HG03159 (cell line): ENCODE measurements at regions not wholly inside any gene's neighbourhood (a gene's known extent, or its start where the extent isn't known, plus 50 kb on each side); places are given as distances from the start of the nearest gene placed in this dataset.

Experiments
- ATAC-seq: cut with Tn5 transposase; IDR thresholded peaks from one replicate; pipeline ENCODE4 v1.9.1; 2021; ENCODE audit warnings: mild to moderate bottlenecking, moderate library complexity; ENCODE audit not compliant: unreplicated experiment

GRCh38 chrX:21126661-21127060 is 247.6 kb upstream of the CNKSR2 start:
- ATAC-seq, result no peak

- no peak for ATAC-seq
Observed at GRCh38 chrX:21131346-21131745, 242.9 kb upstream of the CNKSR2 start.

GRCh38 chrX:21131786-21132185 is 242.4 kb upstream of the CNKSR2 start:
- ATAC-seq, result no peak

GRCh38 chrX:21132686-21133393 is 241.4 kb upstream of the CNKSR2 start:
- ATAC-seq, result no peak

- no peak for ATAC-seq
Observed at GRCh38 chrX:21150208-21150607, 224.0 kb upstream of the CNKSR2 start.

- no peak for ATAC-seq
Observed at GRCh38 chrX:21151051-21151450, 223.2 kb upstream of the CNKSR2 start.

GRCh38 chrX:21153033-21153432 is 221.2 kb upstream of the CNKSR2 start:
- no peak for ATAC-seq

GRCh38 chrX:21153503-21153902 is 220.7 kb upstream of the CNKSR2 start:
- ATAC-seq, result no peak

GRCh38 chrX:21155916-21156315 is 218.3 kb upstream of the CNKSR2 start:
- ATAC-seq, result no peak

- ATAC-seq, result no peak
Observed at GRCh38 chrX:21156632-21157031, 217.6 kb upstream of the CNKSR2 start.

GRCh38 chrX:21158678-21159077 is 215.5 kb upstream of the CNKSR2 start:
- no peak for ATAC-seq

- ATAC-seq, result no peak
Observed at GRCh38 chrX:21166272-21166982, 207.8 kb upstream of the CNKSR2 start.

- ATAC-seq, result no peak
Observed at GRCh38 chrX:21167011-21167410, 207.2 kb upstream of the CNKSR2 start.

- ATAC-seq, result no peak
Observed at GRCh38 chrX:21167494-21167893, 206.7 kb upstream of the CNKSR2 start.

GRCh38 chrX:21168401-21169160 is 205.6 kb upstream of the CNKSR2 start:
- ATAC-seq, result no peak

GRCh38 chrX:21171181-21171580 is 203.0 kb upstream of the CNKSR2 start:
- ATAC-seq, result no peak

GRCh38 chrX:21174439-21174838 is 199.8 kb upstream of the CNKSR2 start:
- no peak for ATAC-seq

- ATAC-seq, result no peak
Observed at GRCh38 chrX:21176921-21177571, 197.2 kb upstream of the CNKSR2 start.

GRCh38 chrX:21181232-21181853 is 192.9 kb upstream of the CNKSR2 start:
- no peak for ATAC-seq

- no peak for ATAC-seq
Observed at GRCh38 chrX:21193196-21193595, 181.0 kb upstream of the CNKSR2 start.

GRCh38 chrX:21194526-21194925 is 179.7 kb upstream of the CNKSR2 start:
- ATAC-seq, result no peak
